ENCODE measurements at regions not wholly inside any gene's neighbourhood (a gene's known extent, or its start where the extent isn't known, plus 50 kb on each side); places are given as distances from the start of the nearest gene placed in this dataset.

DNA sequence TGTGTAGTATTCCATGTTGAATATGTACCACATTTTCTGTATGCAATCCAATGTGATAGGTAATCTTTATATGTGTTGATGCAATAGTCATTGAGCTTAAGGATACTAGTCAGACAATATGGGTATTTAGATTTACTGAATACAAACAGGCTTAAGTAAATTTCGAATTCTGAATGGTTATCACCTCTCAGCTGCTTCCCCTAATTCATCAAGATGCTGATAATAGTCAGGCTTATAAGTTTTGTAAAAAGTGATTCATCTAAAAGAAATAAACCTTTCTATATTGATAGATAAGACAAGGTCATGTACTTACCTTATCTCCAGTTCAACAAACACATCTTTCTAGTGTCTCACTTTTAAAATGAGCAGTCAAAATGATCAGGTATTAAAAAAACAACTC is 205.5 kb downstream of the CASP12 start:
- TF ChIP-seq POLR2A (IDR thresholded peaks at IDR 0.05) (no peak), EP300 (IDR thresholded peaks at IDR 0.05) (no peak)
- TF ChIP-seq, protein P1, sequence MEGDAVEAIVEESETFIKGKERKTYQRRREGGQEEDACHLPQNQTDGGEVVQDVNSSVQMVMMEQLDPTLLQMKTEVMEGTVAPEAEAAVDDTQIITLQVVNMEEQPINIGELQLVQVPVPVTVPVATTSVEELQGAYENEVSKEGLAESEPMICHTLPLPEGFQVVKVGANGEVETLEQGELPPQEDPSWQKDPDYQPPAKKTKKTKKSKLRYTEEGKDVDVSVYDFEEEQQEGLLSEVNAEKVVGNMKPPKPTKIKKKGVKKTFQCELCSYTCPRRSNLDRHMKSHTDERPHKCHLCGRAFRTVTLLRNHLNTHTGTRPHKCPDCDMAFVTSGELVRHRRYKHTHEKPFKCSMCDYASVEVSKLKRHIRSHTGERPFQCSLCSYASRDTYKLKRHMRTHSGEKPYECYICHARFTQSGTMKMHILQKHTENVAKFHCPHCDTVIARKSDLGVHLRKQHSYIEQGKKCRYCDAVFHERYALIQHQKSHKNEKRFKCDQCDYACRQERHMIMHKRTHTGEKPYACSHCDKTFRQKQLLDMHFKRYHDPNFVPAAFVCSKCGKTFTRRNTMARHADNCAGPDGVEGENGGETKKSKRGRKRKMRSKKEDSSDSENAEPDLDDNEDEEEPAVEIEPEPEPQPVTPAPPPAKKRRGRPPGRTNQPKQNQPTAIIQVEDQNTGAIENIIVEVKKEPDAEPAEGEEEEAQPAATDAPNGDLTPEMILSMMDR (IDR thresholded peaks at IDR 0.05) = no peak

Data from stomach (tissue), 4 donors.